ENCODE measurements at regions not wholly inside any gene's neighbourhood (a gene's known extent, or its start where the extent isn't known, plus 50 kb on each side); places are given as distances from the start of the nearest gene placed in this dataset.

DNA sequence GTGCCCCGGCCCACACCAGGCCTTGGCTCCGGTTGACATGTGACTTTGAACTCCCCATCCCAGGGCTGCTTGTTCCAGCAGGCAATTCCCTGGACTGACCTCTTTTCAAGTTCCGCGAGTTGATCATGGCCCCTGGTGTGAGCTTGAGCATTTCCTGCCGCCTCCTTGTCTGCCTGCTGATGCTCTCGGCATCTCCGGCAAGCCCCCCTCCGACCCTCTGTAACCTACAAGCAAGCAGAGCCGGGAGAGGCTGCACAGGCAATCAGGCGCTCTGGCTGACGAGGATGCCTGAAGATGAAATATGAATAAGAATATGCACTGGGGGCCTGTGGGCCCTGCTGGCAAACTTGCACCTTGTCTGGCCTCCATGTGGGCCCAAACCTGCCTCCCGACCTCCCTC lies 304.9 kb upstream of the MKI67 start:
- no peak for DNase-seq

DNA sequence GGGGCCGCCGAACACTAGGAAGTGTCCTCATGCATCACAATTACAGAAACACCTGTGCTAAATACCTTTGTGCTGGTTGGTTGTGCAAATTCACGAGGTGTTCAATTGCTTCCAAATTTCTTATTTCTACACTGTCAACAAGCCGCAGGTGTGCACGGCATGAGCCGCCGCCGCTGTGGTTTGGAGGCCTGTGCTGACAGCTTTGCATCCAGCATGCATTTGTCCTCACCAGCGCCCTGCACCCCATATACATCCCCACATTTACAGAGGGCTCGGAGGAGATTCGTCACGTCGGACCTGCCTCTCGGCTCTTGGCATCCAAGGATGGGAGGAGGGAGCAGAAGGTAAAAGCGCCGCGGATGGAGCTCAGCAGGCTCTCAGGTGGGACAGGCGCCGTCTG lies 305.3 kb upstream of the MKI67 start:
- DNase-seq: no peak

DNA sequence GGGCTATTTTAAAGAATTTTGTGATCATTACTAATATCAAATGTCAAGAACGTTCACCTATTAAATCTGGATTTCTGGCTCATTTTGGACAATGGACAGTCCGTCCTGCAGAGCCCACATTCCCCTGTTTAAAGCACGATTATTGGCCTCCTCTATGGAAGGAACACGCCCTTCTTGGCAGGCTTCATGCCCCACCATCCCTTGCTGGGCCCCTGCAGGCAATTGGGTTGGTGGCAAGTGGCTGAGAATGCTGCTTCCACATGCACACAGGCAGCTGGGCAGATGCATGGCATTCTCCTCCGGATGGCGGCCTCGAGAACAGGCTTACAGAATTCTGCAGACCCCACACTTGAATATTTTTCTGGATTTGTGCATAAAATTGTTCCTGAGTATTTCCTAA lies 305.8 kb upstream of the MKI67 start:
- no peak for DNase-seq

DNA sequence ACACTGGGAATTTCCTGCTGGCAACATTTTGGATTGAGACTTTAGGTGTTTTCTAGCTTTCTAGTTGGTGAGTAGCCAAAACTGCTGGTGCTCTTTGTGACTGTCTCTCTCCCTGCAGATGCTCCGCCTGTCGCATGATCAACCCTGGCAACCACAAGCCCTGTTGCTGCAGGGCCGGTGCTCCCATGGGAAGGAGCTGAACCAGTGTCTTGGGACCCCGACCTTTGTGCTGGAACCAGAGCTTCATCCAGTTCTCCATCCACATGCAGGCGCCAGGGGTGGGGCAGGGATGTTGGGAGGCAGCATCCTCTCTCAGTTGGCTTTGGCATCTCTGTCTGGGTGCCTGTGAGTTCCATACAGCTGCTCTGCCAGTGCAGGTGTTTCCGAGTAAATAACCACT lies 306.2 kb upstream of the MKI67 start:
- DNase-seq: no peak

DNA sequence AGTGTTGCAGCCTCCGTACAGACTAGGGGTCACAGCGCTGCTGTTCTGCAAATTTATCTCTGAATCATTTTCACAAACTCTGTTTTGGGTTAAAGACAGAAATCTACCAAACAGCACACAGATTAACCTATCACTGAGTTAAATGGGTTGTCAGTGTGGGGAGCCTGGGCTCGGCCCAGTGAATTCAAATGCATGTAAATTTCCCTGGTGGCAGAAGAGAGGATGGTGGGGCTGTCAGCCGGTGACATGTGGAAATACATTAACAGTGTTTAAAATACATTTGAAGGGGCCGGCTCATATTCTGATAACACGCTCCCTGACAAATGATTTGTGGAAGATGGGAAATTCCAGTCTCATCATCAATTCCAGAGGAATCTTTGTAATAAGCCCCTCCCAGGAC lies 309.6 kb upstream of the MKI67 start:
- DNase-seq: no peak

DNA sequence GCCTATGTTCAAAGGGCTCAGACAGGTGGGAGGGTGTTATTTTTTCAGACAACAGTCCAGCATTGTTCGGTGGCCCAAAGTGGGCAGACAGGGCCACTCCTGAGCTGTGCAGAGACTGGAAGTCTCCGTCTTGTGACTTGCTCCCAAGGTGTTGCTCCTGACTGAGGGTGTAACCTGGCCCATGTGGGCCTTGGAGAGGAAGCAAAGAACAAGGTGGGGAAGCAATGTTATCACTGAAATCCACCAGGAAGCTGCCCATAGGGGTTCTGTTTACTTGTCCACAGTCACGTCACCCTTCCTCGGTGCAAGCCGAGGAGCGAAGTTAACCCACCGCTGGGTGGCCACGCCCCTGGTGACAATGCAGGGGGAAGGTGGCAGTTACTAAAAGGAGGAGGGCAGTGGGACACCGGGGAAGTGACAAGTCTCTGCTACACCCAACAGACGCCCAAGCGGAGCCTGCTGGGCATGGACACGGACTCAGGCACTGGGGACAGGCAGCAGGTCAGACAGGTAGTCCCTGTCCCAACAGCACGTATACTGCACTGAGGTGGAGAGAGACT lies 311.6 kb upstream of the MKI67 start:
- no peak for DNase-seq

DNA sequence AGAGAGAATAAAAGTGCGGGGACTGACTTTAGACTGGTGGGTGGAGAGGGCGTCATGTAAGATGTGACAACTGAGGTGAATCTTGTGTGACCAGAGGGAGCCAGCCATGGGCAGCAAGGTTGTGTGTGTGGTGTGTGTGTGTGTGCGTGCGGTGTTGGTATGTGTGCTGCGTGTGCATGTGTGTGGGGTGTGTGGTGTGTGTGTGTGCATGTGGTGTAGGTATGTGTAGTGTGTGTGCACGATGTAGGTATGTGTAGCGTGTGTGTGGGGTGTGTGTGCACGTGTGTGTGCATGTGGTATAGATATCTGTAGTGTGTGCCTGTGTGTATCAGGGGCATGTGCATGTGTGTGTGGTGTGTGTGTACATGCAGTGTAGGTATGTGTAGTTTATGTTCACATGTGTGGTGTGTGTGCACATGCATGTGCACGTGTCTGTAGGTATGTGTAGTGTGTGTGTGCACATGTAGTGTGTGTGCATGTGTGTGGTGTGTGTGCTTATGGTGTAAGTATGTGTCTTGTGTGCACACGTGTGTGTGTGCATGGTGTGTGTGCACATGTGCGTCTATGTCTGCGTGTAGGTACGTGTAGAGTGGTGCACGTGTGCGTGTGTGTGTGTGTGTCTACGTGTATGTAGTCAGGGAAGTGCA lies 312.3 kb upstream of the MKI67 start:
- no peak for DNase-seq

DNA sequence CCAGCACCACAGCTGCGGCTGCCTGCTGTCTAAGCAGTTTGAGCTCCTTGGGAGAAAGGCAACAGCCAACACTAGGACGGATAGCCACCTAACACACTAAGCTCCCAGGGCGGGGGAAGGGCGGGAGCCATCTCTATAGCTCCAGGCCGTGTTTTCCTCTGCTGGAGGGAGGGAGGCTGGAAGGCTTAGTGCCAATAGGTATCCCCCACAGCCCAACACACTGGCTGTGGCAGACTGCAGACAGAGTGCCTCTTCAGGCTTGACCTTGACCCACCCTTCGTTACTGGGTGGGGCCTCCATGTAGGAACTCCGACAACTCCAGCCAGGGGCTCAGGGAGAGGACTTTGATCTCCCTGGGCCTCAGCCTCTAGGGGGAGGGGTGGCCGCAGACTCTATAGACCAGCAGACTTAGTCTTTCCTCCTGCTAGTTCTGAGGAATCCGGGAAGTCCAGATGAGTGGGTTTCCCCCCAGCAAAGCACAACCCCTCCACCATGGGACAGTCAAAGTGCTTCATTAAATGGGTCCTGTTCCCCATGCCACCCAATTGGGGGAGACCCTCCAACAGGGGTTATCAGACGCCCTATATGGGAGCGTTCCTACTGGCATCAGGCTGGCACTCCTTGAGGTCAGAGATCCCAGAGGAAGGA lies 314.4 kb upstream of the MKI67 start:
- no peak for DNase-seq

DNA sequence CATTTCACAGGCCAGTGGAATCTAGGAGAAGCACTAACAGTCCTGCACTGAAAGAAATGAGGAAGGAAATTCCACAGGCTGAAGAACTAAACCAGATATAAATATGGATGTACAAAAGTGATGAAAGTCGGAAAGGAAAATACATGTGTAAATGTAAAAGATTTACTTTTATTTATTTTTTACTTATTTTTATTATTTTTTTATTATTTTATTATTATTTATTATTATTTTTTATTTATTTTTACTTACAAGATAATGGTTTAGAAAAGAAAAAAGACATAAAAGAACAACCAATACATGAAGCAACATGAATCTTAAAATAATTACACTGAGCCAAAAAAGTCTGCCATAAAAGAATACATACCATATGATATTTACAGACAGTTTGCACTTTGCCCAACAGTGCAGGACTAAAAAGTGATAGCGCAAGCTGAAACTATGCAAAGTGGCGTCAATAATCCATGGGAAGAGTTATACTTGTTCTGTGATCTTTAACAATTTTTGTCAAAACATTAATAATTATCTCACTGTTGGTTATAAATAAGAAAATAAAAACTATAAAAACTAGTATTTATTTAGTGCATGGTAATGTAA lies 317.8 kb upstream of the MKI67 start:
- no peak for DNase-seq

DNA sequence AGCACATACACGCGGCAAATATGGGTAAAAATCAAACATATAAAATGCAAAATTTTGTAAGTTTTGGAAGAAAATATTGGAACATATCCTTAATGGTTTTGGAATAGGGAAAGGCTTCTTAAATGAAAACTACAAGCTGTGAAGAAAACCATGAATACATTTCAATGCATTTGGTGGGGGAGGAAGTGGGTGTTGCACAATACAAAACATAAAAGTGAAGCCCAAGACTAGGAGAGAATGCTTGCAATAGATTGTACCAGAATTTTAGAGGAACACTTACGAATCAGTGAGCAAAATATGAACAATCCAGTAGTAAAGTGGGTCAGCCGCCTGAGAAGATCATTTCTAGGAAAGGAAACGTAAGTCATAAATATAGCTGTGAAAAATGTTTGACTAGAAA lies 322.6 kb upstream of the MKI67 start:
- DNase-seq: no peak

DNA sequence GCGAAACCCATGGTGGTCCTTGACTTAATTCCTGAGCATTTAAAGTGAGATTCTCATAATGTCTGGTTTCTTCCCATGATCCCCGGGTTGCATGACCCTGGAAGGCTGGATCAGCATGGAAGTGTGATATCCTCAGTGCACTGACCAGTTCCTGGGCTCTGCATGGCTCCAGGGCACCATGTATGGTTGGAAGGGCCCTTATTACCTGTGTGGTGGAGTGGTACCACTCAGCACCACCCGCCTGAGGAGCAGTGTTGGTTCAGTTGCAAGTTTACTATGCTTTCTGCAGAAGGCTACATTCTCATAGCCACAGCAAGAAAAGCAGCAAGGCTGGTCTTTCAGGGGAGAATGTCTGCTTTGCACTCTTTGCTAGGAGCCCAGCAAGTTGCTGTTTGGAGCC lies 325.7 kb upstream of the MKI67 start:
- DNase-seq: no peak

DNA sequence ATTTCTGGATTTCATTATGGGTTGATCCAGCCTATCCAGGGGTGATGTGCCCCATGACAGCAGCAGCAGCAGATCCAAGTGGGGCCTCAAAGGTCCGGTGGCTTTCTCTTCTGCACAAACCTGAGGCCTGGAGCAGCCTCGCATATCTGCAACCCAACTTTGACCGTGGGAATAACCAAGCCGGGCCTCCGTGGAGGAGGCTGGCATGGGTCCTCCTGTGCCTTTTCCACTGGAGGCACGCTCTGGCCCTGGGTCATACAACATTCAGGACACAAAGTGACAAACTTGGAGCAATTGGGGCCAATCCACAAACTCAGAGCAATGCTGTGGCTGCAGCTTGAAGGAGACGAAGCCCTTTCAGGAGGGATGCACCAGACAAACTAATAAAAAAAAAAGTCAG lies 330.0 kb upstream of the MKI67 start:
- no peak for DNase-seq

DNA sequence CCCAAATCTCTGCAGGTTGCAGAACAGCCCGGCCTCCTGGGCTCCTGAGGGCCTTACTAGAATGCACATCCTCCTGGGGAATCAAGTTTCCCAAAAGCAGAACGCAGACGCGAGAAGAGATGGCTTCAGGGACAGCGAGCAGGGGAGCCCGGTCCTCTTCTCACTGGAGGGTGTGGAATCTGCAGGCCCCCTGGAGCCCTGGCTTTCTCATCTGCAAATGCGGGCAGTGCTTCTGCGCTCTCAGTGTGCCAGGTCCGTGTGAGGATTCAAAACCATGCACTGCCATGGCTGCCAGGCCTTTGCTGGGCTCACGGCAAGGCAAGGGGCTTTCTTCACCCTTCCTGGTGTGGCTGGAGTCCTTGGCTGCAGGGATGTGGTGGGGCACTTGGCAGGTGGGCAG lies 330.9 kb upstream of the MKI67 start:
- DNase-seq: no peak

DNA sequence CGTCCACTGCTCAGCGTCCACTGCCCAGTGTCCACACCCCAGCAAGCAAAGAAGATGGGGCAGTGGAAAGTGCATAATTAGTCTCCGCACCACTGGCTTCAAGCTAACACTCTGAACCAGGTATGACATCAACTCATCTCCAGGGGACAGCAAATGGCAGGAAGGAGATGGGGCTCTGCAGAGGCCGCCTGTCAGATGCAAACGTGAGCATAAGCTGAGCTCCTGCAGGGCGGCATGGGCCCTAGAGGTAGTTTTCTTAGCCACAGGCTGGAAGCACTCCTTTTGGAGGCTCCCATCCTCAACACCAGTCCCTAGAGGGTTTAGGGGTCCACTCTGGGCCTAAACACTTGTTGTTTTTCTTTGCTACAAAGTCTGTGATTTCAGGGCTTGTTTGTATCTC lies 335.8 kb upstream of the MKI67 start:
- no peak for DNase-seq

DNA sequence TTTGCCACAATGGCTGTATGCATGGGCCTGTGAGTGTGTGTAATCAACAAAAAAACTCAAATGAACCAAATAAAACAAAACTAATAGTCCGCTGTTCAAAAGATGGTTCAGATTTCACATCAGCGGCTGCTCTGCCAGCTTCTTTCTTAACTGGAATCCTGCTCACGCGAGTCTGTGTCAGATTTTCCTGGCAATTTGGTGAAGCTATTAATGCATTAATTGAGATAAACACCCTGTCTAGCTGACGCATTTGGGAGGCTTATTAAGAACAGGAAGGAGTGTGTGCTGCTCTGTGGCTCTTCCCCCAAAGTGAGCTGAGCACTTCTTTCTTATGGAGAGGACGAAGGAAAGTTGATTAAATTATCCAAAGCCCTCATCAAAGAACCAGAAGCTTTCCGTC lies 336.6 kb upstream of the MKI67 start:
- DNase-seq: no peak

DNA sequence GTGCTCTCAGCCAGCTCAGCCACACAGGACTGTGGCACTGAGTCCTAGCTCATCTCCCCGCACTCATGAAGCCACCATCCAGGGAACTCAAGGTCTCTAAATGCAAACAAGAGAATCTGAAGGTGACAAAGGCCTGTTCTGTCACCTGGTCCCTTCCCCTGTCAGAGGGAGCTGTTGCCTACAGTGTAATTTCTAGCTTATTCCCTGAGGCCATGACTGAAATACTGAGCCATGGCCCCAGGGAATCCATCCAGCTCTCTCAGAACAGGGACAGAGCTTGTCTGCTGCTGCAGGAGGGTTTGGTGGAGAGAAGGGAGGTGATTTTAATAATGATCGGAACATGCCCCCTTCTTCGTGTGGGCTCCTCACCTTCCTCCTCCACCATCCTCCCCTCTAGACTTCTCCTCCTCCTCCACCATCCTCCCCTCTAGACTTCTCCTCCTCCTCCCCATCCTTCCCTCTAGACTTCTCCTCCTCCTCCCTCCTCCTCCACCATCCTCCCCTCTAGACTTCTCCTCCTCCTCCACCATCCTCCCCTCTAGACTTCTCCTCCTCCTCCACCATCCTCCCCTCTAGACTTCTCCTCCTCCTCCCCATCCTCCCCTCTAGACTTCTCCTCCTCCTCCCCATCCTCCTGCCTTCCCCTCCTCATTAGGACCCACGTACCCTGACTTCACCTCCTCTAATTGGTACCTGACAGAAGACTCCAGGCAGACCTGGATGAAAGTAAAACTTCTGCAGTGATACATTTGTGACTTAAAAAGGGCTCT lies 338.0 kb upstream of the MKI67 start:
- peak; percentile 8 for DNase-seq

DNA sequence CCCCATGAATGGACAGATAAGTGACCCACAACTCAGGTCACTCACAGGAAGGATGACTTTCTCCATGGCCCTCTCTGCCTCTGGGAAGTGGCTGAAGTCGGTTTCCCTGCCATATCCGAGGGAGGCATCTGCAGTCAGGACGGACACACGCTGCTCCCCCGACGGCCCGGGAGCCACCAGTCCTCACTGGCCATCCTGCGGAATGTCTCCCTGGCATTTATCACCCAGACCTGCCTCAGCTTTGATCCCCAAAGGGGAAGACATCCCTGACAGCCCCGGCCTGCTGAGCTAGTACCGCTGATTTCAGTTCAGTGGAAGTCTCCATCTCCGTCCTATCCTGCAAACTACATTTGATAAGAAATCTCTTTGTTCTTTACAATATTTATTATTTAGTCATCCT lies 339.5 kb upstream of the MKI67 start:
- no peak for DNase-seq

DNA sequence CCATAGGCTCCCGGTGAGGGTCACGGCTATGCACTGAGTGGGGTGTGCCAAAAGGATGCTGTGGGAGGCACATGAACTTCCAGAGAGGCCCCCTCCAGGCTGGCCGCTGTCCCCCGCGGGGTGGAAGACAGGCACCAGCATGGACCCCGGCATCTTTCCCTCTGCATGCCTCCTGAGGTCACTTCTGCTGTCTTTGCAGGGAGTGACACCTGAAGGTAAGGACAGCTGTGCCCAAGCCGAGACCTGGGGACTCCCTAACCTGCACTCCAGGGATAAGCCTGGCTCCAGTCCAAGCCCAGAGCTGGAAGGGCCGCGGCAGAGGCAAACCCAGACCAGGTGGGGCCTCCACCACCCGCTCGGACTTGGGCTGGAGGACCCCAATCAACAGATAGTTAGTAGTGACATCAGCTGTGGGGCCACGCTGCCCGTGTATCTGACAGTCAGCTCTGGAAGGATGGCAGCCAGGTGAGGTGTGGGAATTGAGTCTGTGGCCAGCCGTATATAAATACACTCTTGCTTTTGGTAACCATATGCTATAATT lies 340.7 kb upstream of the MKI67 start:
- DNase-seq: no peak

DNA sequence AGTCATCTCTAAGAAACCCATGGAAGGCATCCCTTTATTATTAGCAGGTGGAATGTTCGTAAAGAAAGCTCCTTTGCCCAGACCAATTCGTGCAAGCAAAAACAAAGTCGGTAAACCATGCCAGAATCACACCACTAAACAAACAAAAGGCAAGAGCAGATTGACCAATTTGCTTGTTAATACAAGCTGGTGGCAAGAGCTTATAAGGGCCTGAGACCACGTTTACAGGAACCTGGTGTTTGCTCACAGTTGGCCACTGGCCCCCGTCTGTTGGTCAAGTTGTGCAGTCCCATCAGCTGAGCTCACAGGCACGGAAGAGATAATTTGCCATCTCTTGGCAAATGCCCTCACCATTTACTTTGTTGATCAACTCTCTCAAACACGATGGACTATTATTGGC lies 342.2 kb upstream of the MKI67 start:
- DNase-seq: no peak

DNA sequence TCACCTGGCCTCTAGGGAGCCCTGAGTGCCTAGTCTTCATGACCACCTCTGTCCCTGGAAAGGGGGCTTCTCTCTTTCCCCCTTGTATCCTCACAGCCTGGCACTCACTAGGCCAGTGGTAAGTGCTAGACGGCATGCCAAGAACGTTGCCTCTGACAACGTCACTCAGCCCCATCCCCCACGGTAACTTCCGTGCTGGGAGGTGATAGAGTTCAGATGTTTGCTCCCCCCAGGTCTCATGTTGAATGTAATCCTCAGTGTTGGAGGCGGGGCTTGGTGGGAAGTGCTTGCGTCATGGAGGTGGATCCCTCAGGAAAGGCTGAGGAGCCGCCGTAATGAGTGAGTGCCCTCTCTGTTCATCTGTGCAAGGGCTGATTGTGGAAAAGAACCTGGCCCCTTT lies 343.3 kb upstream of the MKI67 start:
- DNase-seq: no peak

DNA sequence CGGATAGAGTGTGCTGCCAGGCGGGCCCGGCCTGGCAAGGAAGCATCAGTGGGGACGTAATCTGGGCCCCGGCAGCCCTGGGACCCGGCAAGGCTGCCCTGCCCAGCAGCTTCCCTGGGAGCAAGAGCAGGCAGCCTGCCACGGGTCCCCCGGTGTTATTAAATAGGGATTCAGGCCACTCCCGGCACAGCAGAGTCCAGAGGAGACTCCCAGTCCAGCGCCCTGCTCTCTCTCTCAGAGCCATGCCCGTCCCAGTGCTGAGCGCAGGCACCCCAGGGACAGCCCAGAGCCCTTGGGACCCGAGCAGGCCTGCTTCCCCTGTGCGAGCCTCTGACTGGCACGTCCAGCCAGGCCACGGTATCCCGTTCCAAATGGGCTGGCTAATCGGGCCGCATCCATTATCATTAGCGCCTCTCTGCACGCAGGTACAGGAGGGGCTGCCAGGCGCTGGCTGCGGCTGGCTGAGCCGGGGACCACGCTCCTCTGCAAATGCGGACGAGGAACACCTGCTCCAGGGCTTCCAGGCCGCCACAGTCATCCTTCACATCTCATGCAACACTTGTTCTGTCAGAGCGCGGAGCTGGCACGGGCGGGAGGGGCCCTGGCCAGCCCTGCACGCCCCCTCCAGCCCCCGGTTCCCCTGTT lies 344.2 kb upstream of the MKI67 start:
- no peak for DNase-seq

DNA sequence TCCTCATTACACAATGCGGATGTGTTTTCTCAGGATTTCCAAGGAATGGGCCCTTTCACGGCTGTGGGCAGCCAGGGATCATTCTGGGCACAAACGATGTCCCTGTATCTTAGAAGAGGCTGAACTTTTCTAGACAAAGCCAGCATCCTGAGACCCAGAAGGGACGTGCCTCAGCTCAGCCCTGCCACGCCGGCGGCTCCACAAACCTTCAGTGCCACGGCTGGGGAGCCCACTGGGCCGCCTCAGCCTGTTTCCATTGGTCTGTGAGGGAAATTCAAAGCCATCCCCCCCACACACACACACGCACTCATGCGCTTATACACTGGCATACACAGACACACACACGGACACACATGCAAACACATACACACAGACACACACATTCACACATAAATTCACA lies 344.9 kb upstream of the MKI67 start:
- DNase-seq: no peak

DNA sequence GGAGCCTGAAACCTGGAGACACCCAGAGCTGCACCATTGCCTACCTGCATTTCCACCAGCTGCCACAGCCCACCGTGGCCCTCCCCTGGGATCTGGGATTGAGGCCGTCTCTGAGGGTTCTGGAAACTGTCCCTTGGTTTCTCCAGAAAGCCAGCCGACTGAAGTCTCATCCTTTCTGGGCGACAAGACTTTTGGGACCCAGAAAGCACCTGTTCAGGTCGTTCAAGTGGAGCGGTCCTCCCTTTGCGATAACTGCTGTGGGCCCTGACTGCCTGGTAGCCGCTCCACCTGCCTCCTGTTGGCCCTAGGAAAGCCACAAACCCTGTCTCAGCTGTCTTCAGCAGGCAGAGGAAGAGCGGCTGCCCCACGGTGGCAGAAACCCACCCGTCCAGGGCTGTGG lies 346.0 kb upstream of the MKI67 start:
- no peak for DNase-seq

Data from stimulated activated CD4-positive, alpha-beta T cell treated with anti-CD3 and anti-CD28 coated beads, Interleukin-4, amount 100 ng/mL, for 24 hours (primary cell).